ENCODE measurements at regions not wholly inside any gene's neighbourhood (a gene's known extent, or its start where the extent isn't known, plus 50 kb on each side); places are given as distances from the start of the nearest gene placed in this dataset.

- DNase-seq (ENCODE audit: extremely low read depth in 1 of 4, low spot score in 3 of 4) = no peak
- H3K36me3 ChIP-seq (ENCODE audit: control insufficient read depth, insufficient read depth, low read length) = no peaks in the 10 kb centered on the region
- H3K9ac ChIP-seq (ENCODE audit: insufficient read depth in 1 of 2, low read depth in 2 of 2, low read length in 2 of 2) = no peak overlapping the region
- no peaks in the 10 kb centered on the region for H3K9me3 ChIP-seq (replicated peaks; ENCODE audit: control insufficient read depth, insufficient read depth, low read depth, low read length)
- no peak for FAIRE-seq
- 0% methylated on average over 1 of the region's 2 CpGs for WGBS (ENCODE audit: insufficient coverage, low coverage, missing lambda C conversion rate)
- no peak overlapping the region for H2AFZ ChIP-seq (ENCODE audit: low read depth, low read length)
- H4K20me1 ChIP-seq (replicated peaks; ENCODE audit: control insufficient read depth, insufficient read depth, low read length) = no peaks in the 10 kb centered on the region
- H3K27me3 ChIP-seq (ENCODE audit: control insufficient read depth in 2 of 2, insufficient read depth in 2 of 2, low read length in 2 of 2) = no peaks in the 10 kb centered on the region
- intact Hi-C loops (cut with micrococcal nuclease) = no loop called here
- no peaks in the 10 kb centered on the region for H3K9me1 ChIP-seq (ENCODE audit: control insufficient read depth, insufficient read depth, low read length)
- no peak for ATAC-seq
- in situ Hi-C loops (cut with MboI) = no loop called here
- no peak overlapping the region for H3K4me3 ChIP-seq
- CTCF ChIA-PET (ENCODE audit: low intra/inter-chr PET ratio) = no interaction called here
- BruUV-seq (replicated peaks) = no TSS peak
- no peaks in the 10 kb centered on the region for H3K4me1 ChIP-seq (replicated peaks in 1 of 2; ENCODE audit: control insufficient read depth in 2 of 2, insufficient read depth in 2 of 2, low read length in 2 of 2)
- no peaks in the 10 kb centered on the region for H3K79me2 ChIP-seq (ENCODE audit: control insufficient read depth, insufficient read depth, low read length)
- no peak for TF ChIP-seq DDX20 (tag; IDR thresholded peaks at IDR 0.05; ENCODE audit: low read depth)
- no peak for TF ChIP-seq SREBF1 (IDR thresholded peaks at IDR 0.05; ENCODE audit: borderline replicate concordance, low read depth, low read length)
- TF ChIP-seq RHOXF2B (CRISPR knock-in tag; conservative IDR thresholded peaks at IDR 0.05) = no peak
- TF ChIP-seq NR4A1 (CRISPR knock-in tag; IDR thresholded peaks at IDR 0.05) = no peak
- TF ChIP-seq NR4A1 (tag; IDR thresholded peaks at IDR 0.05) = no peak
- no peak for TF ChIP-seq ARID3B (CRISPR knock-in tag; IDR thresholded peaks at IDR 0.05; ENCODE audit: borderline replicate concordance)
- no peak for TF ChIP-seq CREM (IDR thresholded peaks at IDR 0.05; ENCODE audit: low read depth)
- no peak for TF ChIP-seq BDP1 (IDR thresholded peaks at IDR 0.05; ENCODE audit: insufficient read depth, insufficient read length)
- TF ChIP-seq MAFF (IDR thresholded peaks at IDR 0.05; ENCODE audit: low read length) = no peak
- no peak for TF ChIP-seq ETV1 (tag; conservative IDR thresholded peaks at IDR 0.05; ENCODE audit: low read depth)
- no peak for TF ChIP-seq NCOA4 (IDR thresholded peaks at IDR 0.05; ENCODE audit: partially characterized antibody)
- no peak for TF ChIP-seq RFX5 (IDR thresholded peaks at IDR 0.05; ENCODE audit: low read depth, low read length)
- TF ChIP-seq E2F4 (CRISPR knock-in tag; IDR thresholded peaks at IDR 0.05; ENCODE audit: low read depth) = no peak
- TF ChIP-seq ZNF23 (CRISPR knock-in tag; IDR thresholded peaks at IDR 0.05) = no peak
- no peak for TF ChIP-seq THAP12 (CRISPR knock-in tag; IDR thresholded peaks at IDR 0.05)
- no peak for TF ChIP-seq HNRNPL (IDR thresholded peaks at IDR 0.05; ENCODE audit: low read depth, low read length)
- TF ChIP-seq ZNF57 (CRISPR knock-in tag; IDR thresholded peaks at IDR 0.05) = no peak
- no peak for TF ChIP-seq POLR2AphosphoS2 (IDR thresholded peaks at IDR 0.05; ENCODE audit: low read length)
- H3K4me2 ChIP-seq (ENCODE audit: insufficient read depth, low read length) = no peak overlapping the region
- H3K27ac ChIP-seq (ENCODE audit: extremely low read depth, low read depth, low read length) = no peak overlapping the region
- POLR2A ChIA-PET = no interaction called here
These were observed 179.7 kb upstream of the WDR11 start for GRCh38 chr10:120671491-120671890.
